Heart left ventricle (tissue), 13 donors: ENCODE measurements at regions not wholly inside any gene's neighbourhood (a gene's known extent, or its start where the extent isn't known, plus 50 kb on each side); places are given as distances from the start of the nearest gene placed in this dataset.

Source experiments
- CTCF ChIP-seq, 12 donors: fragments of 200-600 bp; sonication (generic) in 4 of 12; IDR thresholded peaks; one replicate each; pipeline versions ENCODE4 v1.5.0 to v1.8.0; 2018 to 2022; ENCODE audit warnings: antibody characterized with exemption in 12 of 12, mild to moderate bottlenecking in 5 of 12
- POLR2A ChIP-seq, 2 donors: fragments of 450-650 bp; IDR thresholded peaks; one replicate each; pipeline ENCODE4 v1.6.1; 2017; ENCODE audit warnings: antibody characterized with exemption in 2 of 2, mild to moderate bottlenecking in 2 of 2, moderate library complexity in 2 of 2
- donor health status: ischemic (EF 13 %, LVEDD 7.1; RV severe dilation, severe dysfunction).
- donor health status: DM: no; HTN: yes; CAD: no.
- donor health status: DM: no; HTN: no; CAD: no.
- donor health status: ischemic (EF 25% LVEDD 6.9; RV normal size, moderate dysfunction).
- donor health status: ischemic (EF 25% LVEDD 5.7; RV mildly dilated, moderate dysfunction).
- donor health status: ischemic (EF 35%, LVEDD 5.7; RV mildly dilated, moderate dysfunction).
- donor health status: nonischemic (EF 11% LVEDD 7.7; RV severe dilation, severe dysfunction).
- donor health status: DM: yes; HTN: yes; CAD: no.
- donor health status: PGD.
- donor health status: ischemic (EF 29% LVEDD 5.4; RV normal size, mild dysfunction).
- donor health status: nonischemic (EF 23%, LVEDD 6.1; RV moderate dilation, normal function).

DNA sequence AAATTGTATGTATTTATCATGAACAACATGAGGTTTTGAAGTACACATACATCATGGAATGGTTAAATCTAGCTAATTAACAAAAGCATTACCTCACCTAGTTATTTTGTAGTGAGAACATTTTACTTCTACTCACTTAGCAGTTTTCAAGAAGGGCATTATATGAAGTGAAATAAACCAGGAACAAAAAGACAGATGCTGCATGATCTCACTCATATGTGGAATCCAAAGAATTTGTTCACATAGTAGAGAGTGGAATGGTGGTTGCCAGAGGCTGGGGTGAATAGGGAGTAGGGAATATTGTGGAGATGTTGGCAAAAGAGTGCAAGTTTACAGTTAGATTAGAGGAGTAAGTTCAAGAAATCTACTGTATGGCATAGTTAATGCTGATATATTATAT is 292.0 kb downstream of the ASXL3 start:
- TF ChIP-seq CTCF (IDR thresholded peaks at IDR 0.05) (no peak), POLR2A (IDR thresholded peaks at IDR 0.05) (no peak)
